Endothelial cell of umbilical vein (primary cell): ENCODE measurements at regions not wholly inside any gene's neighbourhood (a gene's known extent, or its start where the extent isn't known, plus 50 kb on each side); places are given as distances from the start of the nearest gene placed in this dataset.

Experiments
- BruUV-seq: library from RNA; stranded (reverse); fragments of 400-500 nt; replicated peaks from 2 replicates; lab custom pipeline; 2021; lab: Mats Ljungman, UMichigan
- CTCF ChIA-PET: fragments of 300-600, 350-600 bp; sonication (Branson Sonifier 250); formaldehyde crosslinking; loops from one replicate; lab custom pipeline; 2021; ENCODE audit warnings: antibody characterized with exemption, inconsistent platforms; lab: Charles Lee
- POLR2A ChIA-PET: fragments of 300-600, 350-600 bp; sonication (Branson Sonifier 250); formaldehyde crosslinking; loops from one replicate; lab custom pipeline; 2021; ENCODE audit warnings: antibody characterized with exemption, inconsistent platforms; lab: Charles Lee
- DNase-seq: peaks from one replicate; pipeline ENCODE4 v3.0.0-alpha.2; 2011; ENCODE audit warnings: low read depth, low spot score
- FAIRE-seq: peaks from 2 replicates; lab custom pipeline; 2011; peaks lifted over from hg19 to GRCh38; lab: Jason Lieb, UNC
- H2AFZ ChIP-seq: 2 replicates; pipeline ENCODE4 v1.6.0; 2012; ENCODE audit warnings: low read depth, low read length, control low read depth, inconsistent platforms
- H3K27ac ChIP-seq: 2 replicates; pipeline ENCODE4 v1.5.1; 2011; ENCODE audit warnings: low read depth, mild to moderate bottlenecking, control low read depth, low read length, moderate library complexity; ENCODE audit not compliant: insufficient read depth
- H3K27me3 ChIP-seq, 2 experiments: 2 replicates each; pipeline versions ENCODE4 v1.6.0 to v1.6.1; 2011; ENCODE audit warnings: low read length in 2 of 2, mixed read lengths in 1 of 2; ENCODE audit not compliant: control insufficient read depth in 2 of 2, insufficient read depth in 2 of 2
- H3K36me3 ChIP-seq, 2 experiments: 2 replicates in 1 of 2; 3 replicates in 1 of 2; pipeline ENCODE4 v1.5.1; 2011; ENCODE audit warnings: low read length in 2 of 2, mild to moderate bottlenecking in 1 of 2, moderate library complexity in 1 of 2; ENCODE audit not compliant: control insufficient read depth in 2 of 2, insufficient read depth in 2 of 2; ENCODE audit errors: extremely low read depth in 1 of 2
- H3K4me1 ChIP-seq: 3 replicates; pipeline ENCODE4 v1.5.1; 2011; ENCODE audit warnings: mild to moderate bottlenecking, low read length; ENCODE audit not compliant: control insufficient read depth, insufficient read depth; ENCODE audit errors: extremely low read depth
- H3K4me2 ChIP-seq: 2 replicates; pipeline ENCODE4 v1.6.1; 2011; ENCODE audit warnings: low read length, control low read depth, mixed read lengths; ENCODE audit not compliant: insufficient read depth
- H3K4me3 ChIP-seq, 3 experiments: fragments of 200-600 bp in 1 of 3; sonication (generic), shearing (Covaris generic) in 1 of 3; replicated peaks in 1 of 3; 2 replicates each; pipeline ENCODE4 v1.5.1; 2011 to 2016; ENCODE audit warnings: control low read depth in 3 of 3, low read length in 3 of 3, mild to moderate bottlenecking in 2 of 3, inconsistent platforms in 1 of 3, low read depth in 1 of 3, moderate library complexity in 1 of 3; ENCODE audit not compliant: insufficient read depth in 1 of 3
- H3K79me2 ChIP-seq: 2 replicates; pipeline ENCODE4 v1.6.0; 2012; ENCODE audit warnings: low read length, inconsistent platforms; ENCODE audit not compliant: control insufficient read depth, insufficient read depth
- H3K9ac ChIP-seq: replicated peaks from 2 replicates; pipeline ENCODE3; 2011; ENCODE audit warnings: low read length, control low read depth; ENCODE audit not compliant: insufficient read depth; ENCODE audit errors: extremely low read depth
- H3K9me1 ChIP-seq: replicated peaks from 3 replicates; pipeline ENCODE4 v1.6.0; 2011; ENCODE audit warnings: mild to moderate bottlenecking, low read length; ENCODE audit not compliant: control insufficient read depth, insufficient read depth; ENCODE audit errors: extremely low read depth
- H3K9me3 ChIP-seq: replicated peaks from 2 replicates; pipeline ENCODE4 v1.5.1; 2012; ENCODE audit warnings: low read length, inconsistent platforms; ENCODE audit not compliant: control insufficient read depth, insufficient read depth
- H4K20me1 ChIP-seq: replicated peaks from 2 replicates; pipeline ENCODE3; 2011; ENCODE audit warnings: mild to moderate bottlenecking, low read length; ENCODE audit not compliant: control insufficient read depth, insufficient read depth; ENCODE audit errors: extremely low read depth
- CTCF ChIP-seq, 2 donors: IDR thresholded peaks; 1 replicate in 1 of 2; 2 replicates in 1 of 2; pipeline ENCODE4 v1.5.1; 2011; ENCODE audit warnings: low read length in 2 of 2, mild to moderate bottlenecking in 2 of 2, moderate library complexity in 2 of 2, control low read depth in 1 of 2, inconsistent platforms in 1 of 2, low read depth in 1 of 2; ENCODE audit not compliant: insufficient read depth in 1 of 2; ENCODE audit errors: extremely low read depth in 1 of 2
- FOS ChIP-seq: IDR thresholded peaks from 2 replicates; pipeline ENCODE4 v1.6.1; 2011; ENCODE audit warnings: mild to moderate bottlenecking, low read length, moderate library complexity, borderline replicate concordance; ENCODE audit not compliant: insufficient read depth
- GATA2 ChIP-seq: IDR thresholded peaks from 2 replicates; pipeline ENCODE4 v1.7.0; 2011; ENCODE audit warnings: low read depth, mild to moderate bottlenecking, moderate library complexity, mixed read lengths, low read length; ENCODE audit not compliant: insufficient read length, insufficient read depth
- JUN ChIP-seq: IDR thresholded peaks from 2 replicates; pipeline ENCODE4 v1.6.1; 2011; ENCODE audit warnings: borderline replicate concordance, low read depth; ENCODE audit not compliant: insufficient read length, insufficient read depth
- MAX ChIP-seq: IDR thresholded peaks from 2 replicates; pipeline ENCODE4 v1.6.1; 2011; ENCODE audit not compliant: insufficient read depth, insufficient read length
- POLR2A ChIP-seq: IDR thresholded peaks from 2 replicates; pipeline ENCODE4 v1.6.1; 2012; ENCODE audit warnings: low read depth, mild to moderate bottlenecking, control low read depth, low read length
- dilution Hi-C: fragments of 300-500 bp; cut with MboI; formaldehyde crosslinking; loops from one replicate; pipeline ENCODE4 v1.15.0; 2019; ENCODE audit warnings: low sequenced_read_pairs; ENCODE audit not compliant: extremely low pct_ligation_motif_present
- intact Hi-C: fragments of 100-400 bp; cut with micrococcal nuclease; formaldehyde crosslinking; loops from one replicate; pipeline ENCODE4 v1.10.0; 2022

GRCh38 chr4:53709693-53710092 is 118.4 kb upstream of the LNX1 start:
- peaks cover 3% of the 10 kb centered on the region for H3K4me1 ChIP-seq
- no peak overlapping the region for H3K4me3 ChIP-seq
- dilution Hi-C loops (no loop called here), intact Hi-C loops (loop anchor here (5.0 kb wide), 1 partner anchor 692 kb away; no protein-coding TSS in a partner anchor)
- no peak overlapping the region for H3K4me2 ChIP-seq
- no peaks in the 10 kb centered on the region for H4K20me1 ChIP-seq
- ChIA-PET CTCF (interaction anchor here (0.7 to 1.2 kb wide), 8 partner anchors 8 to 947 kb away, joined by 3 to 9 read pairs (median 3); no protein-coding TSS in a partner anchor), POLR2A (no interaction called here)
- BruUV-seq: no TSS peak
- no peaks in the 10 kb centered on the region for H3K36me3 ChIP-seq
- H3K9ac ChIP-seq: no peak overlapping the region
- no peaks in the 10 kb centered on the region for H3K9me1 ChIP-seq
- H3K79me2 ChIP-seq: no peaks in the 10 kb centered on the region
- peaks cover 0 to 2% of the 10 kb centered on the region in 2 experiments for H3K27me3 ChIP-seq
- H2AFZ ChIP-seq: no peak overlapping the region
- no peak for TF ChIP-seq FOS
- no peak for TF ChIP-seq CTCF (IDR thresholded peaks at IDR 0.05; ENCODE audit: extremely low read depth in 1 of 2, insufficient read depth in 1 of 2, low read depth in 1 of 2, low read length in 2 of 2)
- no peak for TF ChIP-seq GATA2
- TF ChIP-seq POLR2A: no peak
- no peak for TF ChIP-seq MAX
- no peak for TF ChIP-seq JUN
- no peak overlapping the region for H3K27ac ChIP-seq
- no peaks in the 10 kb centered on the region for H3K9me3 ChIP-seq
- DNase-seq (no peak), FAIRE-seq (no peak)
